GM04503 (cell line): ENCODE measurements at regions not wholly inside any gene's neighbourhood (a gene's known extent, or its start where the extent isn't known, plus 50 kb on each side); places are given as distances from the start of the nearest gene placed in this dataset.
A peak's percentile ranks its signal among the peaks of the same experiment; 100 is the strongest.

ENCODE experiments used
- DNase-seq: peaks from one replicate; pipeline ENCODE4 v3.0.0-alpha.2; 2012; ENCODE audit warnings: low read depth

DNA sequence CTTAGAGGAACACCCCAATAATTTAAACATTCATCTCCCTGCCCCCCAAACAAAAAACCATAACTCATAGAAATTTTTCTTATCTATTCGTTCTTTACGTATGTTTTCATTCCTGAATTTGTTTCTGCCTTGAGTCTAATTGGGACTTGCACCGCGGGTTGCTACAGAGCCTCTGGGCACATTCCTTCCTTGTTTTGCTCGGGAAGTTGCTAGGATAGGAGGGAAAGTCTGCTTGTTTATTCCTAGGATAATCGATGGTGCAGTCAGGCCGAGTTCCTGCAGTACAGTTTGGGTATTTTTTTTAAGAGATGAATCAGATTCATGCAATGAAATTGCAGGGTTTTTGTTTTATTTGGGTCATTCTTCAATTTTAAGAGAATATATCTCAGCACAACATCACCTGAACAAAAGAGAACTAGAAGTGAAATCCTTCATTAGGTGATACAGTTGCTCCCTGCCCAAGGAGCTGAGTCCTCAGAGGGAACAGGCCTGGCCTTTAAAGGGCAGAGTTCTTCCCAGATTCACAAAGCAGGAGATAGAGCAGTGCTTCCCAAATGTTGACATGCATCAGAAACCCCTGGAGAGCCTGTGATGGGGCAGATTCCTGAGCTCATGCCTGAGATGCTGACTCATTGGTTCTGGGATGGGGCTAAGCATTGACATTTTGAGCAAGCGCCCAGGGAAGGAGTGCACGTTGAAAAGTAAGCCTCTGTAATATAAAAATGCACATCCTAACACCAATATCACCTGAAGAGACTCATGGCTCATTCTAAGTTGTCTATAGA is 114.9 kb upstream of the FAM9B start:
- no peak for DNase-seq

DNA sequence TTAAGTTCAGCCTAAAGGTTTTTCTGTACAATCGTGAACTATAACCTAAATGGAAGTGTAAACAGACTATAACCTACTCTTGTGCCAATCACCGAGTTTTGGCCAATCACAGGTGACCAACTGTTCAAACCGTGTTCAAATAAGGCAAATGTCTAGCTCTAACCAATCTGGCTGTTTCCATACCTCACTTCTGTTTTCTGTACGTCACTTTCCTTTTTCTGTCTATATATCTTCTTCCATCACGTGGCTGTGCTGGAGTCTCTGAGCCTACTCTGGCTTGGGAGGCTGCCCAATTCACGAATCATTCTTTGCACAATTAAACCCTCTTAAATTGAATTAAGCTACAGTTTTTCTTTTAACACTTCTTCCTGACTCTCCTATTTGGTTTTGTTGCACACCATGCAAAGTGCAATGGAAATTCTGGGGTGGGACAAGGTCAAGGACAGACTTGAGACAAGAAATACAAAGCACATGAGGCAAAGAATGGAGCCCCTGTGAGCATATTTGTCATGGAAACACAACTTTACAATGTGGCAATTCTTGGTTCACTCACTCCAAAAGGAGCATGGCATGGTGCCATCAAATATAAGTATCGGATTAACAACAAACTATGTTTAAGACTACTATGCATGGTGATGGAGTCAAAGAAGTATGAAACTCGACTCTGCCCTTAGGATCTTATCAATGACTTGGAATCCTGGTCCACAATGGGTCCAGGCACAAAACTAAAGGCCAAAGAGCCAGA is 115.7 kb upstream of the FAM9B start:
- DNase-seq = no peak

DNA sequence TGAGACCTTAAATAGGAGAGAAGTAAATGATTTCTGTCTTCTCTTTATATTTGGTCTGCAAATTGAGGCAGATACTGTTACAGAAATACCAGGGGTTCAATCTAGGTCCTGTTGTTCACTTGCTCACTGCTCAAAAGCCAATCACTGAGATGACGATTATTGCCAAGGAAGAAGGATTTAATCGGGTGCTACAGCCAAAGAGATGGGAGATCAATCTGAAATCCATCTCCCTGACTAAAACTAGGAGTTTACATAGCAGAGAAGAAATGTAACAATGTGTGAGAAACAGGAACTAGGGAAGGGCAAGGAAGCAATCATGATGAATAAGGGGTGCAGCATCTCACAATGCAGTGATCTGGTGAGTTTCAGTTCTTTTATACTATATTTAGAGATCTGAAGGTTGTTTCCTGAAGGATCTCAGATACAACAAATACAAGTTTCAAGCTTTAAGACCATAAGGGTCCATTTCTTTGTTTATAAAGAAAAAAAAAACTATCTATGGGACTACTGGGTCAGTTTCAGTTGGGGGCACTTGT is 117.9 kb upstream of the FAM9B start:
- no peak for DNase-seq

DNA sequence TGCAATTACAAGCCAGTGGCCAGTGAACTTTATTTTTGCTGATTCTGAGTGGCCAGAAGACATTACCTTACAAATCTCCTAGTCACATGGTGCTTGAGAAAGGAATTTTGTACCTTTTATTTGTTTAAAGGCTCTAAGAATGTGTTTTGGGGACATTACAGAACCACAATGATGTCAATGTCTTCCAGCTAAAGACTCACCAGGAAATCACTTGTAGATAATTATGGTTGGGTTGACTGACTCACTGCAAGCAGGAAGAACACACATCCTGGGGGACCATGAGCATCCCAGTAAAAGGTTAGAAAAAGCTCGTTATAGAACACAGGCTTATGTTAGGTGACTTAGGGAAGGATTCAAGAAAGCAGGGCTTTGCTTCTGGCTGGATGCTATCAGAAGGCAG is 119.4 kb upstream of the FAM9B start:
- DNase-seq = no peak

DNA sequence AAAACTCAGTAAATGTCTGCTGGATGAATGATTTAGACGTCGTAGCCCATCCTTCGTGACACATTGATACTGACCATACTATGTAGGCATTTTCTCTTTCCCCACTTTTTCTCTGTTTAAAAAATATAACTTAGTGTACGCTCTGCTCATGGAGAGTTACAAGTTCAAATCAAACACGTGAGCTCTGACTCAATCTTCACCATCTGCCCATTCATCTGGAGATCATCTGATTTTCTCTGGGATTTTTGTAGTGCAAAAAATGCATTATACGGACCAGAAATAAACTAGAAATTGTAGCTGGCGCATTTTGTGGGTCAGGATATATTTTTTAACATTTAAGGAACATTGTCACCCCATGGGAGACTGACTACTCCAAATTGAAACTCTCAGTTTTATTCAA is 124.7 kb upstream of the FAM9B start:
- no peak for DNase-seq

DNA sequence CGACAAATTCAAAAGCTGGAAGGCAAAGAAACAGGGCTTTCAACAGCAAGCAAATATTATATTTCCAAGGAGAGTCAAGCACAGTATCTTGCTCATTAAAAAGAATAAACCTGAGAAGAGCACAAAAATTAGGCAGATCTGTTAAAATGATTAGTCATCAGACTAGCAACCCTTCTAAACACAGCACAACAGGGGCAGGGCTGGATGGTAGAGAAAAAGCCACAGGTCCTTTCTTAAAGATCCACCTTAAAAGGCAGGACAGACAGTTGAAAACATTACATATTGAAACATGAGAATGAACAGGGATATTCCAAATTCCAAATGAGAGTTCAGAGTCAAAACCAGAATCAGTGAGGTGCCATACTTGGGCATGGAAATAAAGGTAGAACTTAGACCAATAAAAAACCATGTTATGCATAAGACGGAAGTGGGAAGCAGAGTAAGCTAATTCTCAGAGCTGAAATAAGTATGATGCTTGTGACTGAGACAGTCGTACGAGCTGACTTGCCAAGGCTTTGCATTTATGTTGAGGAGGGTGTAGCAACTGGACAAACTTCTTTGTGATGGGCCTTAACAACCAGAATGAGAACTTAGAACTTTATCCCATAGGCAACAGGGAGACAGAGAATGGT is 126.9 kb upstream of the FAM9B start:
- DNase-seq = no peak

DNA sequence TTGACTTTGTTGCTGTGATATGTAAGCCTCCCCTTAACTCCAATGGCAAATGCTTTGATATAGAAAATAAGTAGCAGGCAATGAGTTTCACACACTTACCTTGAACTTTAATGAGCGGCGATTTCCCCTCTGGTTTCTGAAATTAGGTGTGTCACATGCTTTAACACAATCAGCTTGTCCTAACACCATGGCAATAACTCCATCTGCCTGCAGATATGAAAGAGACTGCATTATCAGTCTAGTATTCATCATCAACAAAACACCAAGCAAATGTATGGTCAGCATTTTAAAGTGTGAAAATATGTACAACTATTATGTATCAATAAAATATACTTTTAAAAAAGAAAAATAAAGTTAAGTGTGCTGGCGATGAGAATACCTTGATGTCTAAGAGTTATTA is 128.8 kb upstream of the FAM9B start:
- DNase-seq = no peak

DNA sequence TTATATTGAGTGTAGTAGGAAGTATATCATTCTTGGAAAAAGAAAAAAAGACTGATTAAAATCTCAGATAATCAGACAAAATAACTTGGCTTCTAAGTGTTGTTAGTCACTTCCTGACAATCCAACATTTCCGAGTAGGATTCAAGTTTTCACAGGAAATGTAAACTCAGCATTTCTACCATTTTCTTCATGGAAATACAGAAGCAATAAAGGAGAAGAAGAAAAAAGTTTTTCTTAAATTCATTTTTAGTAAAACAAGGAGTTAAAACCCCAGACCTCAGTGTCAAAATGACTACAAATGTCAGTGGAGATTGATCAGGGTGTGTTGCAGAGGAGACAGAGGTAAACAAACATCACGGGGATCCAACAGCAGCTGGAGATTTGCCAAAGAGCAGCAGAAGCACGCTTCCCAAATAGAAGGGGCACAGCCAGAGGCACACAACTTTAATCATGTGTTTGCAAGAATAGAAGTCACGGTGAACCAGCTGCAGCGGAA is 129.3 kb upstream of the FAM9B start:
- no peak for DNase-seq

DNA sequence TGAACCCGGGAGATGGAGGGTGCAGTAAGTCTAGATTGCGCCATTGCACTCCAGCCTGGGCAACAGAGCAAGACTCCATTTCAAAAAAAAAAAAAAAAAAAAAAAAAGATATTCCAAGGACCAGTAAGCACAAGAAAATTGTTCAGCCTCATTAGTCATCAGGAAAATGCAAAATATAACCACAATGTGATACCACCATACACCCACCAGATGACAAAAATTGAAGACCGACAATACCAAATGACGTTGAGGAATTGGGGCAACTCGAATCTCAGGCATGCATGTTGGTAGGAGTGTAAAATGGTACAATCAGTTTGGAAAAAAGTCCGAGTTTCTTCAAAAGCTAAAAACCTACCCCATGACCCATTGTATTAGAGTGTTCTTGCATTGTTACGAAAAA is 130.2 kb upstream of the FAM9B start:
- no peak for DNase-seq

DNA sequence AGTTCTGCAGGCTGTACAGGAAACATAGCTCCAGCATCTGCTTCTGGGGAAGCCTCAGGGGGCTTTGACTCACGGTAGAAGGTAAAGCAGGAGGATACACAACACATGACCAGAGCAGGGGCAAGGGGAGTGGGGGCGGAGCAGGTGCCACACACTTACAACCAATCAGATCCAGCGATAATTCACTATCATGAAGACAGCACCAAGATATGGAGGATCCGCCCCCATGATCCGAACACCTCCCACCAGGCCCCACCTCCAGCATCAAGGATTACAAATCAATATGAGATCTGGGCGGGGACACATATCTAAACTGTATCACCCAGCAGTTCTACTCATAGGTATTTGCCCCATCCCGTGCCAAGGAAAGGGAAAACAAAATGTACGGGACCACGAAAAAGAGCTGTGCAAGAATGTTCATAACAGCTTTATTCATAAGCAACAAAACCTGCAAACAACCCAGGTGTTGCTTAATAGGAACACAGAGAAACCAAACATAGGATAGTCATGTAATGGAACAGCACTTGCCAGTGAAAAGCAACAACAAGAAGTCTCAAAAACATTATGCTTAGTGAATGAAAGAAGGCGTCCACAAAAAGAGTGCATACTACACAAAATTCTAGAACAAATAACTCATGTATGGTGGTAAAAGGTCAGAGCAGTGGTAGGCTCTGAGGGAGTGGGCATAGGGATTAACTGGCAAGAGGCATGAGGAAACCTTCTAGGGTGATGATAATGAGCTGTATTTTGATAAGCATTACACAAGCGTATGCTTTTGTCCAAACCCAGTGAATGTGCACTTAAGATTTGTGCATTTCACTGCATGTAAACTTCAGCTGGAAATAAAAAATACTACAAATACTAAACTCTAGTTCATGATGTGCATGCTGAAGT is 130.9 kb upstream of the FAM9B start:
- DNase-seq = no peak

DNA sequence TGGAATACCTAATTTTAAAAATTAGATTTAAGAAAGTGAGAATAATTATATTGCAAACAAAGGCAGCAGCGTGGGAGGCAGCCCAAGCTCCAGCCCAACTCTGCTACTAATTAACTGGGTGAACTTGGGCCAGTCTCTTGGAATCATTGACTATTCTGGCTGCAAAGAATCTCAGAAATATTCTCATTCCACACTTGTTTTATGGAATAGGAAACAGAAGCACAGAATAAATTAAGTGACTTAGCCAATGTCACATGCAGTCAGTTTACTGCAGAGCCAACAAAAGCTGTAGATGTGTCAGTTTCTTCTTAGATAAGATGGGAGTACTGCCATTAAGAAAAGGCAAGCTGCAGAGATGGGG is 132.6 kb upstream of the FAM9B start:
- DNase-seq = no peak

DNA sequence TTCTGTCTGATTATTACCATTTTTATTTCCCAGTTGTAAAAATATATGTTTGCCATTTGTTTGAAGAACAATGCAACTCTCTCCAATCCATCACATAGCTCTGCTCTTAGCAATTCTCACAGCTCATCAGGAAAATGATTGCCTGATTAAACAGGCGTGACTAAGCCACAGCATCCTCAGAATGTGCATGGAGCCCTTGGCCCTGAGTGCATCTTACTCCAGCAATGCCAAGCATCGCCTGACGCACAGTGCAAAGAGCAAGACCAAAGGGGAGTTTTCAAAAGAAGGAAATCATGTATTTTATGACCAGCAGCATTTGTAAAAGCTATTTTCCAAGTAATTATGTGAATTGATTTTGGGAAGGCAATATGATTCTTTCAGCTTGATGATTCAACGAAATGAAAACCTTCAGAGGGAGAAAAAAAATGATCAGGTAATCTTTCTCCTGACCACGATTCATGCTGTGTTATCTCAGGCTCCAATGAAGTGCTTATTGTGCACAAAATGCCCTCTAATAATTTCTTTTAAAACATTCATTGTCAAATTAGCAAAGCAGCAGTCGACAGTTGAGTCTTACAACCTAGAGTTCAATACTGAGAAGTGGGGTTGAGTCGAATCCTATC is 138.0 kb upstream of the FAM9B start:
- peak; percentile 50 for DNase-seq

DNA sequence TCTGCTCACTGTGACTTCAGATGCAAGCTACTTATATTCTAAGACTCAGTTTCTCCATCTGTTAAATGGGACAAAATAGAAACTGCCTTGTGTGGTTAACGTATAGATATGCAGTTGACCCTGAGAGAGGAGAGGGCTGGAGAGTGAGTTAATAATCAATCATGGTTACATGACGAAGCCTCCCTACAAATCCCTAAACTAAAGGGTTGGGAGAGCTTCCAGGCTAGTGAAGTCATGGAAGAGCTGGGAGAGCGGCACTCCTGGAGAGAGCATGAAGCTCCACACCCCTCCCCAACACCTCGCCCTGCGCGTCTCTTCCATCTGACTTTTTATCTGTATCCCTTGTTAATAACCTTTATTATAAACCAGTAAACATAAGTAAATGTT is 138.5 kb upstream of the FAM9B start:
- DNase-seq = no peak

DNA sequence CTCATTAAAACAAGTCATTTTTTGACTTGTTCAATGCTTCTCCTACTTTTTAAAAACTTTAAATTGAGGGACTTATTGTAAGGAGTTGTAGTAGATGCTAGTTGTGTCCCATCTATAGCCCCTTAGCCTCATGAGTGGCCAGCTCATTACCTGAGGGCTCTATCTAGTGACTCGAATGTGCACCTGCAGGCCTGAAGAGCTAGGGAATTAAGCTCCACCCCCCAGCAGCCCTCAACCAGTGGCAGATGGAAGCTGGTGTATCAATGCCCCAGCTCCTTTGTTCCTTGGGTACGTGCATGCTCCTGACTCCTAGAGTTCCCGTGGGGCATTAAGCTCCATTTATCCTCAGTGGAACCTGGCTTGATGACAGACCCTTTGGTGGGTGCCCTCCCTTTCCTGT is 146.7 kb upstream of the FAM9B start:
- no peak for DNase-seq

DNA sequence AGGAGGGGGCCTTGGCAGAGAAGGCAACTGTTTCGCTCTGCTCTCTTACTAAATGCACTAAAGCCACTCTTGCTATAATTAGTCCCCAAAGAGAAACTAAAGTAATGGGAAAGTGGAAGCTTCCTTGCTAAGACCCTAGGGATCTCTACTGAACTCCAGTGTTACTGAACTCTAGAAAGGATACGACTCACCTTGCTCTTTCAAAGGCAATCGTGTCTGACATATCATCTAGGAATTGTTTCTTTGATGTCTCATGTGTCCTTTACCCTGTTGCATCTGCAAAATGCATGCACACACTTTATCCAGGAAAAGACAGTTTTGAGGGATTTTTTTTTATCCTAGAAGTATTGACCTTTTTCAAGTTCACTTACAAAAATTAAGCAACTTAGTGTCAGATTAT is 148.1 kb upstream of the FAM9B start:
- no peak for DNase-seq

DNA sequence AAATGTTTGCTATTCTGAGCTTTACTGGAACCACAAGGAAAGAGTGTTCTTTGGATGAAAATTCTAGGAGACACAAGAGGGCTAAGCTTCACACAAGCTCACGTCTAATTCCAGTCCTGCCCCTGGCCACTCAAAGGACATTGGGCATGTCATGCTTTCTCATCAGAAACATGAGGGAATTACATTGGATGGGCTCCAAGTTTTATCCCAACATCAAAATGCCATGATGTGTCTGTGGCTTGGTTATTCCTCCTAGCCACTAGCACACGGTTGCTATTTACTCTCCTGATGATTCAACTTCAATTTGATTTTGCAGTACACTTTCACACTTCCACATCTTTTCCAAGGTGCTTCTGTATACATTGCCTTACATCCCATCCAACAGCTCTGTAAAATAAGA is 149.6 kb upstream of the FAM9B start:
- no peak for DNase-seq

DNA sequence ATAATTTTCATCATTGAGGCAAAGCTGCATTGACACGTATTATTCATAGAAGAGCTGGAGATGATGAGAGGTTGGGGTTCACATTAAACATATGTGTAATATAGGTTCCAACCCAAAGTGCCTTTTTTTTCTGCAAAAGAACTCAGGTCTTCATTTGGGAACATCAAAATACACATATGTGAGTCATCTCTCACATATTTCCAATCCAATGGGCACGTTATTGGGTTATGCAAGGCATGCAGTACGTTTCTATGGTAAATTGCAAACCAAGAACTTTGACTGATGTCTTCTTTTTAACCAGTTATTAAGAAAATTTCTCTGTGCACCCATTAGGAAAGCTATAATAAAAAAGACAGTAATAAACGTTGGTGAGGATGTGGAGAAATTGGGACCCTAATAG is 150.3 kb upstream of the FAM9B start:
- no peak for DNase-seq

DNA sequence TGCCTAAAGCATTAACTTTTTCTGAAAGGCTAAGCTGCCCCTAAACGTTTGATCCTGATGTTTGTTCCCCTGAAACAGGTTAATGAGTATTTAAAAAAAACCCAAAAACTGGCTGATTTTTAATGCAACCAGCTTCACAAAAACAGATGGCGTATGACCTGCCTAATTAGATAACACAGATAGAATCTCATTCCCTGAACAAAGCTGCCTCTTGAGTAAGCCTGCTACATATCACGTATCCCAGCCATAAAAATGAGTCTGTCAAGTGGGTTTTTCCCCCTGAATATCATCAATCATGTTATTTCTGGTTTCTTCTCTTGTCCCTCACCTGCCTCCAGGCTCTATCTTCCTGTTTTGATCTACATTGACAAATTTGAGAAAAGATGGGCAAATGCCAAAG is 154.2 kb upstream of the FAM9B start:
- DNase-seq = no peak

DNA sequence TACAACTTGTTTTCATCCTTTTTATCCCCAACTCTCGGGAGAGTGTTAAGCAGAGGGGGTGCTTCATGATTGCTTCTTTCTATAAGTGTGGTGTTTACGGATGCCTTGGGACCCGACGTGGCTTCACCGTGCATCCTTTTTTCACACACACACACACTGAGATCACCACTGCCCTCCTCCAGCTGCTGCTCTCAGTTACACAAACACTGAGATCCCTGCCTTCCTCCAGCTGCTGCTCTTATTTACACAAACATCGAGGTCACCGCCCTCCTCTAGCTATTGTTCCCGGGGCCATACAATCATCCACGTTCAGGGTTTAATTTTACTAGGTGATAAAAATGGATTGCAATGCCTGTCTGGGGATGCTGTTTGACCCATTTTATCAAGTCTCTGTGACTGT is 155.4 kb upstream of the FAM9B start:
- DNase-seq = no peak

DNA sequence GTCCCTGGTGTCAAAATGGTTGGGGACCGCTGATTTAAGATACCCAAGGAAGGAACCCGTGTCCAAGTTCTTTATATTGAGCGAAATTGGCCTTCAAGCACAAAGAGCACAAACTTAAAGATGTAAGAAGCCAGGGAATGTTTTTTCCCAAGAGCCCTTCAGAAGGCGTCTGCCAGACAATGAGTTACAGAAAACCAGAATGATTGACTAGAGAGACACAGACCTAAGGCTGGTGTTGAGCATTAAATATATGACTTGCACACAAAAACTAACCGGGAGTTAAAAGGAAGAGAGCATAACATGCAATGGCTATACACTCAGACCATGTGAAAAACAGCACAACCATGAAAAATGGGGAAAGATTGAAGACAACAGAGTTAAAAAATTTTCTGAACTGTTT is 157.5 kb upstream of the FAM9B start:
- no peak for DNase-seq

DNA sequence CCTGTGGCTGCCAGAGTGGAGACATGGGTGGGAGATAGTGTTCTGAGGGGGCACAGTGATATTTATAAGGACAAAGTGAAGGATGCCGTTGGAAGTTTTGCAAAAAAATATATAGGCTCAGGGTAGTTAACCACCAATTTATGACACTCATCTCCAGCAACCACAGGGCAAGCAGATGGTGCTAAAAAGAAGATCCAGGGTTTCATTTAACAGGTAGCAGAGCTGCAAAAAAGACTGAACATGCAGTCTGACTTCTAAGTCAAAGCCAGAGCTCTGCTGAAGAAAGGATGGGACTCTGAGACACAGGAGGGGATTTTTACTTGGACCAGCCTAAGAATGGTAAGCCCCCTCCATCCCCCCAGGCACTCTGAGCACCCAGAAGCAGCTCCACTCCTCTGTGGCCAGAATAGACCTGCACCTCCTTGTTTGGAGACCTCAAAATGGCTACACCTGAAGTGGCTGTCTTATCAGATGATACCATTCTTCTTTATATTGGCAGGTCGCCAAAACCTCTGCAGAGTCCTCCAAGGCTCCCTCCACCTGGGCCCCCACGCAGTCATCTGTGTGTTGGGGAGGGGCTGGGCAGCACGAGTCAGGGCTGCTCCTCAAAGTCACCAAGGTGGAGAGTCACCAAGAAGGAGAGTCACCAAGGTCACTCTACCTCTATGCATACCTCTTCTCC is 161.4 kb upstream of the FAM9B start:
- no peak for DNase-seq
